NAMALWA (cell line): ENCODE measurements at regions not wholly inside any gene's neighbourhood (a gene's known extent, or its start where the extent isn't known, plus 50 kb on each side); places are given as distances from the start of the nearest gene placed in this dataset.
"Not testable (repeated sequence)": the region's sequence is repeated elsewhere in the genome, so short reads cannot be mapped to it uniquely, and the experiment has no call there.

Source experiments
- DNase-seq: peaks from one replicate; pipeline ENCODE4 v3.0.0-alpha.2; 2015; ENCODE audit warnings: low spot score

GRCh38 chr3:153752405-153753027, 368.7 kb upstream of the ARHGEF26 start:
- peak; percentile 76 for DNase-seq

GRCh38 chr3:153753035-153753434, 368.2 kb upstream of the ARHGEF26 start:
- DNase-seq: no peak

GRCh38 chr3:153756816-153757215, 364.4 kb upstream of the ARHGEF26 start:
- no peak for DNase-seq

- no peak for DNase-seq
Measured at GRCh38 chr3:153757839-153758238, 363.4 kb upstream of the ARHGEF26 start.

DNA sequence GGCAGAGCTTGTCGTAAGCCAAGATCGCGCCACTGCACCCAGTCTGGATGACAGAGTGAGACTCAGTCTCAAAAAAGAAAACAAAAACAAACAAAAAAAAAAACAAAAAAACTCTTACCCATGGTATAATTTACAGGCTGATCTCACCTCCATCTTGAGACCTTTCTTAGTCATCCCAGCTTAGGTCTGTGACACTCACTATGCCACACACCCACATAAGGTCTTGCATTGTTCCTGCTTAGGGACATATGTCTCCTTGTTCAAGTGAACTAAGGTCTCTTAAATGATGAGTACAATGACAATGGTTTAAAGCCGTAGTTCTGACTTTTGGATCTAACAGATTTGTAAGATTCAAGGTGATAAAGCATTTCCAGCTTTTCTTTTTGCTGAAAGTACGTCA, 360.2 kb upstream of the ARHGEF26 start:
- no peak for DNase-seq

DNA sequence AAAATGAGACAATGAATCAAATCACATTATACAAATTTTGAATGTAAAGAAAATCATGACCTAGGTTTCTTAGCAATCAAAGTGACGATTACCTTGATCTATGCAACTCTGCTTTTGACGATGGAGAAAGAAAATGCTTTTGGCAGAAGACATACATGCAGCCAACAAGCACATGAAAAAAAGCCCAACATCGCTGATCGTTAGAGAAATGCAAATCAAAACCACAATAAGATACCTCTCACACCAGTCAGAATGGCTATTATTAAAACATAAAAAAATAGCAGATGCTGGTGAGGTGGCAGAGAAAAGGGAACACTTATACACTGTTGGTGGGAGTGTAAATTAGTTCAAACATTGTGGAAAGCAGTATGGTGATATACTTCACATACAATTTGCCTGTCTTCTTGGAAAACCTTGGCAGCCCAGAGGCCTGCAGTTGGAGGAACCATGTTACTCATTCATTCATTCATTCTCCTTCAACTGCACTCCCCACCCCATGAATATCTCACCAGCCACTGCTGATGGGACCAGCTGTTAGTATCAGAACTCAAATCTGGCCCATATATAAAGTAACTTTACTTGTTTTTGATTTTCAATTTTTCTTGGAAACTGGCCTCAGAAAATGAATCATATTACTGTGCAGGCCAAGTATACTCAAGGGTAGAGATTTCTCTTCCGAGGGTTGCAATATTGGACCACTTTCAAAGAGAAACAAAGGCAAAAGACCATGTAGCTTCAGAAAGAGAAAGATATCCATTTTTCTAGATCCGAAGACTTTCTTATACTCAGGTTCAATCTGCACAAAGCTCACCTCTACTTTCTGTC, 358.6 kb upstream of the ARHGEF26 start:
- DNase-seq: peak; percentile 70

DNA sequence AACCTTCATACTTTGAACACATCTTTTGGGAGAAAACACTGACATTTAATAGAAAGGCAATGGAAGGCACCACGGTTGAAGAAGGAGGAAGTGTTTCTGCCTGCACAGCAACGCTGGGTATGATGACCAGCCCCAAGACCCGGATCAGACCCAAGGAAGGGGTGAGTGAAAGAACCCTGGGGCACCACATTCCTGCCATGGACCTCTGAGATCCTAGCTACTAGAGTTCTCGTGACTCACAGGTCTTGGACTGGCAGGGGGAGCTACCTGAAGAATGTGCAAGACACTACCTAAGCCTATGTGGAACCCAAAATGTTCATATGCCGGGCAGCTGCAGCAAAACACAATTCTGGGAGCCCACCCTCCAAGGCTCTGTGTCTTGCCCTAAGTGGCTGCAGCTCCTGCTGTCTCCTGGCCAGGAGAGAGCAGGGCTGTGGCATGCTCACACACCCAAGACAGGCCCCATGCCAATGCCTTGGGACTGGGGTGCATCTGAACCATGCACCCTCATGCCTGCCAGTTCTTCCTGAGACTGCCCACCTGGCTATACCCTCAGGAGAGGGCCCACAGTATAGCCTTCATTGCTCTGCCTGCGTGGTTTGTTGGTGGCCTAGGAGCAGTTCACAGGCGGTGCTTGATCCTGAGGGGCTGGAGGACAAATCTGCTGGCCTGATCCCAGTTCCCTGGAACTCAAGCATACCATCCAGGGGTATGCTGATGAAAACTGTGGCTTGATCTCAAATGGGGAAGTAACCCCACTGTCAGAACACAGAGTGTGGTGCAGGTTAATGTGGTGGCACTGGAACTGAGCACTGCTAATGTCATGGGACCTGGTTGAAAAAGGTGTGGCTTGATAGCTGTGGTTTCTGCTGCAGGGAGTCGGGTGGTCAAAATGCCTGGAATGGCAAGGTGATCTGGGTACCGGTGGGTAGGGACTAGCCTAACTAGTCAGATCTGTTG, 353.3 kb upstream of the ARHGEF26 start:
- no peak for DNase-seq

DNA sequence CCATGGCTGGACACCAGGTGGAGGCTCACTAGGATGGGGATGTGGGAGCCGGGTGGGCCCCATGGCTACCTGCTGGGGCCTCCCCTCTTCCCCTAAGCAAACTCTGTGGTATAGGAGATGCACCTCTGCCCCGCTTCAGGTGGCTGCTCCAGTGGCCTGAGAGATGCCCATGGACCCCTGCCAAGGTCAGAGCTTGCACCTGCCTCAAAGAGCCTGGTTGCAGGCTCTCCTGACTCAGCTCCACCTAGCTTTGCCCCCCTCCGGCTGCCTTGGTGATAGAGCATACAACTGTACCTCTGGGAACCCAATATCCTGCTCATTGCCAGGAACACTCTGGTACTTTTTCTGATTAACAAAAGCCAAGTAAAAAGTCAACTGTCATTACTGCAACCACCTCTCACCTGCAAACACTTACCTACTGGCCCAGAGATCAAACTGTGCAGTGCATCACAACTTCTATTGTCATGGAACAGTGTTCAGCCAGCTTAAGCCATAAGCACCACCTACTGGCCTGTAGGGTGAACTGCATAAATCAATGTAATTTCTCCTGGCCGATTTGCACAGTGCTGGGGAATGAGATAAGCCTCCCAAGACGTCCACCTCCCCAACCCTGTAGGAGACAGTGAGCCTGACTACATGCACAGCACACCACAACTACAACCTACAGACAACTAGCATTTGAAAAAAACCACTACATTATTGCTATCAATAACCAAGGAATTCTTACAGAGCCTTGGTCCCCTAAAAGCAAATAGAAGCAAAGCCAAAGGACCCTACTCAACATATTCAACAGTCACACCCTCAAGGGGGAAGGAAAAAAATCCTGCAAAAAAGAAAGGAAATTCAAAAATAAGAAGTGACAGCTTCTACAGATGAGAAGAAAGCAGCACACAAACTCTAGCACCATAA, 352.4 kb upstream of the ARHGEF26 start:
- DNase-seq: peak; percentile 80

- no peak for DNase-seq
Measured at GRCh38 chr3:153783106-153783505, 338.1 kb upstream of the ARHGEF26 start.

DNA sequence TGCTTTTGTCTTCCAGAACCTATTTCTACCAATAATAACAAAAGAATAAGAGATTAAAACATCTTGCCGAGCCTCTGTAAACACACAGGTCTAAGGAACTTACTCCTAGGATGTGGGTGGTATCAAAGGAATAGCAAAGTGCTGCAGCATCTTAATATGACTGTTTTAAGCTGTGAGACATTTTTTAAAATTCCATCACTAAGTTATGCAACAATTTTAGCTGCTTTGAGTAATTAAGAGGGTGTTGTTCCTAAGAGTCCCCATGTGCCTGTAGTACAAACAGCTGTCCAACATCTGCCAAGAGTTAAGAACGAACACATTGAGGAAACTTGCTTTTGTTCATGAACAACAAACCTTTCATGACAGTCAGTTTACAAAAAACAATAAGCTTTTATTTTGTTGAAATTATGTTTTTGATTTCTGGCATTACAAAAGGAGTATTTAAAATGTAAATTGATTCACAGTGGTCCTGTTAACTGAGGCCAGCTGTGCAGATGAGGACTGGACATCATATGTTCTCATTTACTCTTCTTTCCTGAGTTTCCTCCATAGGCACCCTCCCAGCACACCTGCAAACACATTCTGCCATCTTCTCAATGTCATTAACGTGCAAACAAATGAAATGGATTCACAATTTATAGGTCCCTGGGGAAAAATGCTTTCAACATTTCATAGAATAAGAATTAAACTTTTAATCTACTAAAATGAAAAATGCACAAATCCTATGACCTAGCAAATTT, 337.3 kb upstream of the ARHGEF26 start:
- no peak for DNase-seq

DNA sequence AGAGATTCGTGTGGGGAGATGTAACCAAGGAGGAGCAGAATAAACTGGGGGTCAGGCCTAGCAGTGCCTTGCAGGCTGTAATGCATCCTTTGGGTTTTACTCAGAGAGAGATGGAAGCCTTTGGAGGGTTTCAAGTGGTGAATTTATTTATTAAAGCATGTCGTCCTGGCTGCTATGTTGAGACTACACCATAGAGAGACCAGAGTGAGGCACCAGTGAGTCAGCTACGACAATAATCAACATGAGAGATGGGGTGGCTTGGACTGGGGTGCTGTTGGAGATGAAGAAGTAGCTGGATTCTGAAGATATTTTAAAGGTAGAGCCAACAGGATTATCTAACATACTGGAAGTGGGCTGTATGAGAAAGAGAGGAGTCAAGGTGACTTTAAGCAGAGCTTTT, 335.3 kb upstream of the ARHGEF26 start:
- DNase-seq: peak; percentile 20

DNA sequence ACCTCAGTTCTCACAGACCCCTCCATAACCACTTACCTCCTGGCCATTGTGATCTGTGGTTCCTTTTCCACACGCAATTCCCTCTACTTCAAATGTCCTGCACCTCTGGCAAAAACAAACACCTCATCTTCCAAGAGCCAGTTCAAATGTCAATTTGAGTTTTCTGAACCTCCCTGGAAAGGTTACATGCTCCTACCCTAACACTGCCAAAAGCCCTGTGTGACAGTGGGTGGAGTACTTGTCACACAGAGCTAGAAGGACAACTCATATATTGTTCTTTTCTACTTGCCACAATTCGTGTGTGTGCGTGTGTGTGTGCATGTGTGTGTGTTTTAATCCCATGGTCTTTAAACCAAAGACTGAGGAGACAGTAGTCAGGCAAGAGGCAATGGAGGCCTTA, 331.8 kb upstream of the ARHGEF26 start:
- DNase-seq: no peak

- DNase-seq: not testable (repeated sequence)
Measured at GRCh38 chr3:153797056-153797455, 324.1 kb upstream of the ARHGEF26 start.

- DNase-seq: no peak
Measured at GRCh38 chr3:153809097-153809496, 312.1 kb upstream of the ARHGEF26 start.

DNA sequence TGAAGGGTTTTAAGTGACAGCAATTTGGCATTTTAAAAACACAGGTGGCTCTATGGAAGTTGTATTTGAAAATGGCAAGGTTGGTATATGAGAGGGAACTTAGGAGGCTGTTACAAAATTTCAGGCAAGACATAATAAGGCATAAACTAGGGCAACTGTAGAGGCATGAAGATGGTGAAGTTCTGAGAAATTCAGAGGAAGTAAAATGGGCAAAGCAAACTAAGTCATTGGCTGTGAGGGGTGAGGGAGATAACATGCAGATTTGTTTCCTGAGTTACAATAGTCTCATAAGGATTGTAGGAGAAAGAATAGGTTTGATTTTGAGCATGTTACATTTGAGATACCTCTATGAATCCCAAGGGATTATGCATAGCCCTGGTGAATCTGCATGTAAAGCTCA, 302.9 kb upstream of the ARHGEF26 start:
- DNase-seq: no peak

GRCh38 chr3:153820035-153820434, 301.2 kb upstream of the ARHGEF26 start:
- DNase-seq: no peak

DNA sequence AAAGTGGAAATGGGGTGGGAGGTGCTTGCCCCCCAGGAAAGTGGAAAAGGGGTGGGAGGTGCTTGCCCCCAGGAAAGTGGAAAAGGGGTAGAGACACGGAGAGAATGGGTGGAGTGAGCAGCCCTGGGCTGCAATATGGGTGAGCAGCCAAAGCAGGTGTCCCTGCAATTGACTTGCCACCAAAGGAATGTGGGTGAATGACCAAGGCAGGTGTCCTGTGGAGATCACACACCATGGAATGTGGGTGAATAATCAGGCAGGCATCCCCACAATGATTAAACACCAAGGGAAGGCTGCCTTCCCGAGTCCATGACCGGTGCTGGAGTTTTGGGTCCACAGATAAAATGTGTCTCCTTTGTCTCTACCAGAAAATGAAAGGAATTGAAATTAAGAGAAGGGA, 292.8 kb upstream of the ARHGEF26 start:
- not testable (repeated sequence) for DNase-seq

DNA sequence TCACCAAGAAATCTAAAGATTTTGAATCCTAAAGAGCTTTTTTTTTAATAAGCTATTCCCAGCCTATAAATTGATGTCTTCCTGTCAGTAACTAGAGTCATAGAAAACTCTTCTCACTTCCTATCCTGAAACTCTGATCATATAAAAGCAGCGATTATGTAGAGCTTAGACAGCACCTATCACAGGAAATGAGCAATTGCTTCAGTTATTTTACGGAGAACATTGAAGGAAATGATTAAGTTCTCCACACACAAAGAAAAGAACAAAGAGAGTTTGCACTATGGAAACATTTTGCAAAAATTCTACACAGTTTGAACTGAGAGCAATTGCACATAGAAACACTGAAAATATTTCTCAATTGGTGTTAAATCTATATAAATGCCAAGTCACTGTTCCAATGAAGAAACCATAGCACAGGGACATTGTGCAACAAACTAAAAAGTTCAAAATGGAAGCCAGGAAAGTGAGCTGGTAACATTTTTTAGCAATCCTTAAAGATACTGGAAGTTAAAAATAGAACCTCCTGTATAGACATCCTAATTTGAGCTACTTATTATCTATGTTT, 291.5 kb upstream of the ARHGEF26 start:
- DNase-seq: no peak

DNA sequence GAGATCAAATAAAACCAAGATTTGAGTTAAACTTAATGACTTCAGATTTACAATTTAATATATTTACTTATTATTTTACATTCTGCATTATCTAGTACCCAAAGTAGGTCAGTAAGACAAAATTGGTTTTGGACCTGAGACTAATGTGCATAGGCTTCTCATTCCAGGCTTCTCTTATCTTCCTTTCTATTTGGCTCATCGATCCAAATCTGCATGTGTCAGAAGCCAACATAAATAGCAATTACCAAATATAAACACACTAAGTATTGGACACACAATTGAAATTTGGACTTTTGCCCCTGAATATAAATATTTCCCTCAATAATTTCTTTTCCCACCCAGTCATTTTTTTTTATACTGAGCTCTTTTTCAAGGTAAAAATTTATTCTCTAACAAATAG, 290.6 kb upstream of the ARHGEF26 start:
- DNase-seq: no peak

GRCh38 chr3:153835540-153835939, 285.6 kb upstream of the ARHGEF26 start:
- peak; percentile 16 for DNase-seq
